HG02642 (cell line): ENCODE measurements at regions not wholly inside any gene's neighbourhood (a gene's known extent, or its start where the extent isn't known, plus 50 kb on each side); places are given as distances from the start of the nearest gene placed in this dataset.

Experiments
- ATAC-seq: cut with Tn5 transposase; IDR thresholded peaks from one replicate; pipeline ENCODE4 v1.9.1; 2021; ENCODE audit warnings: mild to moderate bottlenecking; ENCODE audit not compliant: unreplicated experiment, poor library complexity

- peak; percentile 99 for ATAC-seq
These were observed 311.9 kb downstream of the DUSP6 start for GRCh38 chr12:89040146-89040964.

- ATAC-seq: peak; percentile 35
These were observed 313.3 kb downstream of the DUSP6 start for GRCh38 chr12:89038831-89039512.

GRCh38 chr12:89033062-89033461 lies 319.2 kb downstream of the DUSP6 start:
- ATAC-seq: no peak

GRCh38 chr12:89029961-89030360 lies 322.3 kb downstream of the DUSP6 start:
- ATAC-seq: no peak

- no peak for ATAC-seq
These were observed 327.7 kb downstream of the DUSP6 start for GRCh38 chr12:89024580-89024979.

GRCh38 chr12:89023936-89024335 lies 328.4 kb downstream of the DUSP6 start:
- no peak for ATAC-seq

- ATAC-seq: no peak
These were observed 331.6 kb downstream of the DUSP6 start for GRCh38 chr12:89020689-89021088.

- ATAC-seq: no peak
These were observed 332.2 kb downstream of the DUSP6 start for GRCh38 chr12:89020121-89020480.

- peak; percentile 99 for ATAC-seq
These were observed 332.7 kb downstream of the DUSP6 start for GRCh38 chr12:89019439-89020120.

- ATAC-seq: peak; percentile 43
These were observed 335.1 kb downstream of the DUSP6 start for GRCh38 chr12:89016970-89017778.

GRCh38 chr12:89015419-89015818 lies 336.9 kb downstream of the DUSP6 start:
- ATAC-seq: no peak

- no peak for ATAC-seq
These were observed 353.9 kb downstream of the DUSP6 start for GRCh38 chr12:88998421-88998820.

GRCh38 chr12:88996200-88996788 lies 356.0 kb downstream of the DUSP6 start:
- no peak for ATAC-seq

- no peak for ATAC-seq
These were observed 357.3 kb downstream of the DUSP6 start for GRCh38 chr12:88994971-88995370.

GRCh38 chr12:88994537-88994936 lies 357.8 kb downstream of the DUSP6 start:
- no peak for ATAC-seq

GRCh38 chr12:88993651-88994050 lies 358.6 kb downstream of the DUSP6 start:
- ATAC-seq: no peak

- ATAC-seq: no peak
These were observed 366.2 kb downstream of the DUSP6 start for GRCh38 chr12:88986056-88986455.

GRCh38 chr12:88985631-88986030 lies 366.7 kb downstream of the DUSP6 start:
- no peak for ATAC-seq

- no peak for ATAC-seq
These were observed 367.3 kb downstream of the DUSP6 start for GRCh38 chr12:88985011-88985410.

GRCh38 chr12:88982694-88983093 lies 369.6 kb downstream of the DUSP6 start:
- ATAC-seq: no peak
